CD8-positive, alpha-beta memory T cell (primary cell): ENCODE measurements at regions not wholly inside any gene's neighbourhood (a gene's known extent, or its start where the extent isn't known, plus 50 kb on each side); places are given as distances from the start of the nearest gene placed in this dataset.

Source experiments
- CTCF ChIA-PET: fragments of 350-600 bp; sonication (Branson Sonifier 250); formaldehyde crosslinking; loops from one replicate; lab custom pipeline; 2021; ENCODE audit warnings: antibody characterized with exemption; lab: Charles Lee
- POLR2A ChIA-PET: fragments of 350-600 bp; sonication (Branson Sonifier 250); formaldehyde crosslinking; loops from one replicate; lab custom pipeline; 2021; ENCODE audit warnings: antibody characterized with exemption; lab: Charles Lee
- DNase-seq, 5 donors: peaks; one replicate each; pipeline versions ENCODE4 v3.0.0 to v3.0.0-alpha.2; 2020 to 2022; ENCODE audit warnings: mixed read lengths in 1 of 5
- H3K27ac ChIP-seq: one replicate; pipeline ENCODE4 v1.7.0; 2013; ENCODE audit warnings: low read depth, mild to moderate bottlenecking, low read length, moderate library complexity
- H3K27me3 ChIP-seq: 2 replicates; pipeline ENCODE4 v1.7.0; 2013; ENCODE audit warnings: low read length, mild to moderate bottlenecking; ENCODE audit not compliant: insufficient read depth, poor library complexity, severe bottlenecking
- H3K36me3 ChIP-seq: 2 replicates; pipeline ENCODE4 v1.7.0; 2013; ENCODE audit warnings: mild to moderate bottlenecking, low read length, moderate library complexity; ENCODE audit not compliant: insufficient read depth
- H3K4me1 ChIP-seq: 2 replicates; pipeline ENCODE4 v1.7.0; 2013; ENCODE audit warnings: mild to moderate bottlenecking, low read length, moderate library complexity; ENCODE audit not compliant: insufficient read depth
- H3K4me3 ChIP-seq: 2 replicates; pipeline ENCODE4 v1.7.0; 2013; ENCODE audit warnings: mild to moderate bottlenecking, low read length
- H3K9me3 ChIP-seq: 2 replicates; pipeline ENCODE4 v1.7.0; 2013; ENCODE audit warnings: mild to moderate bottlenecking, low read length
- H3K27ac Mint-ChIP-seq, 8 donors: one replicate each; pipeline ENCODE4 v1.8.0; 2020 to 2021; ENCODE audit warnings: mixed read lengths in 8 of 8, mild to moderate bottlenecking in 6 of 8, inconsistent platforms in 3 of 8, moderate library complexity in 3 of 8
- H3K27me3 Mint-ChIP-seq, 2 donors: one replicate each; pipeline ENCODE4 v1.8.0; 2020 to 2021; ENCODE audit warnings: mixed read lengths in 2 of 2, mild to moderate bottlenecking in 1 of 2, moderate library complexity in 1 of 2
- H3K36me3 Mint-ChIP-seq, 3 donors: one replicate each; pipeline ENCODE4 v1.8.0; 2020 to 2021; ENCODE audit warnings: mixed read lengths in 3 of 3, inconsistent platforms in 1 of 3, mild to moderate bottlenecking in 1 of 3
- H3K4me1 Mint-ChIP-seq, 3 donors: one replicate each; pipeline ENCODE4 v1.8.0; 2020 to 2021; ENCODE audit warnings: mixed read lengths in 3 of 3, inconsistent platforms in 1 of 3, mild to moderate bottlenecking in 1 of 3
- H3K4me3 Mint-ChIP-seq, 7 donors: one replicate each; pipeline ENCODE4 v1.8.0; 2020 to 2021; ENCODE audit warnings: mixed read lengths in 7 of 7, mild to moderate bottlenecking in 6 of 7, moderate library complexity in 4 of 7, inconsistent platforms in 2 of 7
- H3K9me3 Mint-ChIP-seq, 5 donors: one replicate each; pipeline ENCODE4 v1.8.0; 2020 to 2022; ENCODE audit warnings: mixed read lengths in 5 of 5, mild to moderate bottlenecking in 3 of 5, moderate library complexity in 2 of 5, inconsistent platforms in 1 of 5

DNA sequence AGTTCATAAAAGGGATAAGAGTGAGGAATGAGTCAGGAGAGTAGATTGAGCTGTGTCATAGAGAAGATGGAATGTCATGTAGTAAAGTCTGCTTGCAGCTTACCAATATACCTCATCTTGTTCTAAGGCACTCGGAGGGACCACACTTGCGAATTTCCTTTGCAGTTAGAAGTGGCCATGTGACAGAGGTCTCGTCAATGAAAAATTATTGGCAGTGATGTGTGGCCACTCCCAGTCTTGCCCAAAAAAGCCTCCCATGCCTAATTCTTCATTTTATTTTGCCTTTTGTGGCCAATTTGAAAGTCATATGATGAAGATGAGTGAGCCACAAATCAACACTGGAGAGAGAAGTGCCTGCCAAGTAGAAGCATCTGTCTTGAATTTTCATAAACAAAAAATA lies 465.6 kb upstream of the ZNF385D start:
- ChIA-PET POLR2A (no interaction called here), CTCF (no interaction called here)
- H3K4me3 Mint-ChIP-seq: no peak overlapping the region
- H3K9me3 Mint-ChIP-seq: peaks cover 7 to 24% (median 12%) of the 10 kb centered on the region in 5 donors
- H3K4me1 Mint-ChIP-seq: no peaks in the 10 kb centered on the region
- Histone ChIP-seq H3K4me3 (no peak overlapping the region), H3K9me3 (no peaks in the 10 kb centered on the region), H3K27me3 (no peaks in the 10 kb centered on the region), H3K27ac (no peak overlapping the region), H3K4me1 (no peaks in the 10 kb centered on the region), H3K36me3 (no peaks in the 10 kb centered on the region)
- no peak for DNase-seq
- peaks cover 0 to 2% of the 10 kb centered on the region in 2 donors for H3K27me3 Mint-ChIP-seq
- H3K36me3 Mint-ChIP-seq: no peaks in the 10 kb centered on the region
- H3K27ac Mint-ChIP-seq: no peak overlapping the region

- no peak for DNase-seq
- Mint-ChIP-seq H3K4me3 (no peak overlapping the region), H3K9me3 (peaks cover 4 to 10% (median 7%) of the 10 kb centered on the region in 5 donors), H3K36me3 (no peaks in the 10 kb centered on the region), H3K27me3 (no peaks in the 10 kb centered on the region), H3K27ac (no peak overlapping the region), H3K4me1 (no peaks in the 10 kb centered on the region)
- H3K9me3 ChIP-seq: no peaks in the 10 kb centered on the region
- H3K27ac ChIP-seq: no peak overlapping the region
- no peak overlapping the region for H3K4me3 ChIP-seq
- ChIA-PET CTCF (no interaction called here), POLR2A (no interaction called here)
- no peaks in the 10 kb centered on the region for H3K36me3 ChIP-seq
- H3K27me3 ChIP-seq: no peaks in the 10 kb centered on the region
- H3K4me1 ChIP-seq: no peaks in the 10 kb centered on the region
Measured at GRCh38 chr3:22225161-22225560, 474.2 kb upstream of the ZNF385D start.

GRCh38 chr3:22228705-22229104 lies 477.7 kb upstream of the ZNF385D start:
- peaks cover 0 to 1% of the 10 kb centered on the region in 2 donors for H3K27me3 Mint-ChIP-seq
- no peaks in the 10 kb centered on the region for H3K36me3 Mint-ChIP-seq
- ChIA-PET POLR2A (no interaction called here), CTCF (no interaction called here)
- H3K4me1 Mint-ChIP-seq: no peaks in the 10 kb centered on the region
- DNase-seq: no peak
- H3K4me3 ChIP-seq: no peak overlapping the region
- no peaks in the 10 kb centered on the region for H3K4me1 ChIP-seq
- no peaks in the 10 kb centered on the region for H3K9me3 ChIP-seq
- H3K36me3 ChIP-seq: no peaks in the 10 kb centered on the region
- H3K9me3 Mint-ChIP-seq: peaks cover 4 to 26% (median 9%) of the 10 kb centered on the region in 5 donors
- no peak overlapping the region for H3K4me3 Mint-ChIP-seq
- H3K27ac ChIP-seq: no peak overlapping the region
- H3K27ac Mint-ChIP-seq: no peak overlapping the region
- H3K27me3 ChIP-seq: no peaks in the 10 kb centered on the region

- no peak overlapping the region for H3K27ac ChIP-seq
- POLR2A ChIA-PET: no interaction called here
Measured at GRCh38 chr3:22231061-22231460, 480.1 kb upstream of the ZNF385D start.

GRCh38 chr3:22236490-22237270 lies 485.7 kb upstream of the ZNF385D start:
- Histone ChIP-seq H3K9me3 (no peaks in the 10 kb centered on the region), H3K27me3 (no peaks in the 10 kb centered on the region), H3K27ac (no peak overlapping the region), H3K4me3 (no peak overlapping the region), H3K36me3 (no peaks in the 10 kb centered on the region), H3K4me1 (no peaks in the 10 kb centered on the region)
- Mint-ChIP-seq H3K27ac (no peak overlapping the region), H3K27me3 (no peaks in the 10 kb centered on the region), H3K4me1 (no peaks in the 10 kb centered on the region), H3K4me3 (no peak overlapping the region), H3K36me3 (no peaks in the 10 kb centered on the region), H3K9me3 (peaks cover 5 to 26% (median 14%) of the 10 kb centered on the region in 5 donors)
- ChIA-PET CTCF (no interaction called here), POLR2A (no interaction called here)
- DNase-seq: no peak

More at GRCh38 chr3:22231061-22231460, 480.1 kb upstream of the ZNF385D start:
- Mint-ChIP-seq H3K27ac (no peak overlapping the region), H3K36me3 (no peaks in the 10 kb centered on the region), H3K4me1 (no peaks in the 10 kb centered on the region), H3K27me3 (peaks cover 0 to 1% of the 10 kb centered on the region in 2 donors), H3K9me3 (peaks cover 2 to 31% (median 9%) of the 10 kb centered on the region in 5 donors), H3K4me3 (no peak overlapping the region)
- Histone ChIP-seq H3K4me1 (no peaks in the 10 kb centered on the region), H3K27me3 (no peaks in the 10 kb centered on the region), H3K4me3 (no peak overlapping the region), H3K36me3 (no peaks in the 10 kb centered on the region), H3K9me3 (no peaks in the 10 kb centered on the region)
- CTCF ChIA-PET: no interaction called here
- DNase-seq: no peak

DNA sequence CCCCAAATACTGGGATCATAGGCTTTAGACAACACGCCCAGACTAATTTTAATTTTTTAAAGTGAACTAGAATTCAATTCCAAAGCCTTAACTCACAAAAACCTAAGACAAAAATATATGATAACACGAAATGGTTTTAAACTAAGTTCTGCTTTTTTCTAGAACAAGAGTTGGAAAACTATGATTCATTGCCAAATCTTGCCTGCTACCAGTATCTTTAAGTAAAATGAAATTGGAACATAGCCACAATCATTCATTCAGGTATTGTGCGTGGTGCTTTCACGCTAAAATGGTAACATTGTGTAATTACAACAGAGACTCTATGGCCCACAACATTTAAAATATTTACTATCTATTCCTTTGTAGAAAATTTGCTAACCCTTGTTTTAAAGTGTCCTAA lies 488.0 kb upstream of the ZNF385D start:
- no peaks in the 10 kb centered on the region for H3K27me3 Mint-ChIP-seq
- H3K36me3 Mint-ChIP-seq: no peaks in the 10 kb centered on the region
- no peaks in the 10 kb centered on the region for H3K36me3 ChIP-seq
- no peaks in the 10 kb centered on the region for H3K4me1 ChIP-seq
- POLR2A ChIA-PET: no interaction called here
- H3K9me3 ChIP-seq: no peaks in the 10 kb centered on the region
- H3K4me1 Mint-ChIP-seq: no peaks in the 10 kb centered on the region
- H3K27ac Mint-ChIP-seq: no peak overlapping the region
- CTCF ChIA-PET: no interaction called here
- no peak overlapping the region for H3K4me3 Mint-ChIP-seq
- no peaks in the 10 kb centered on the region for H3K27me3 ChIP-seq
- H3K9me3 Mint-ChIP-seq: peaks cover 8 to 16% (median 12%) of the 10 kb centered on the region in 5 donors
- DNase-seq: no peak
- no peak overlapping the region for H3K27ac ChIP-seq
- no peak overlapping the region for H3K4me3 ChIP-seq

DNA sequence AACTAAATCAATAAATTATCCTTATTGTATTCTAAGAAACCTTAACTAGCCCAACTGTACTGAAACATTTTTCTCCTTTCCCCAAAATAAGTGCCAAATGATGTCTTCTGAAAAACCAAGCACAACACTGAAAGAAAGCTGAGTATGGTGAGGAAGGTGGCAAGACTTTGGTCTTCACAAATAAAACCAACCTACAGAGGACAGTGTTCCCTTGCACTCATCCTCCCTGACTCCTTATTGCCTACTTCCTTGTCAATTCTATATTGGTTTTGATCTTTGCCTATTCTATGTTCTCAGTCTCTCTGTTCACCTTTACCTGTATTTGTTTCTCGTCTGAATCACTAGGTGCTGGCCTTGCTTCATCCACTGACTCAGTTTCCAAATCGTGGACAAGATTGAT lies 490.1 kb upstream of the ZNF385D start:
- Mint-ChIP-seq H3K4me1 (no peaks in the 10 kb centered on the region), H3K27me3 (no peaks in the 10 kb centered on the region), H3K4me3 (no peak overlapping the region), H3K9me3 (peaks cover 6 to 18% (median 14%) of the 10 kb centered on the region in 5 donors), H3K27ac (no peak overlapping the region), H3K36me3 (no peaks in the 10 kb centered on the region)
- Histone ChIP-seq H3K27me3 (no peaks in the 10 kb centered on the region), H3K9me3 (no peaks in the 10 kb centered on the region), H3K4me3 (no peak overlapping the region), H3K27ac (no peak overlapping the region), H3K36me3 (no peaks in the 10 kb centered on the region), H3K4me1 (no peaks in the 10 kb centered on the region)
- no peak for DNase-seq
- CTCF ChIA-PET: no interaction called here
- POLR2A ChIA-PET: no interaction called here

DNA sequence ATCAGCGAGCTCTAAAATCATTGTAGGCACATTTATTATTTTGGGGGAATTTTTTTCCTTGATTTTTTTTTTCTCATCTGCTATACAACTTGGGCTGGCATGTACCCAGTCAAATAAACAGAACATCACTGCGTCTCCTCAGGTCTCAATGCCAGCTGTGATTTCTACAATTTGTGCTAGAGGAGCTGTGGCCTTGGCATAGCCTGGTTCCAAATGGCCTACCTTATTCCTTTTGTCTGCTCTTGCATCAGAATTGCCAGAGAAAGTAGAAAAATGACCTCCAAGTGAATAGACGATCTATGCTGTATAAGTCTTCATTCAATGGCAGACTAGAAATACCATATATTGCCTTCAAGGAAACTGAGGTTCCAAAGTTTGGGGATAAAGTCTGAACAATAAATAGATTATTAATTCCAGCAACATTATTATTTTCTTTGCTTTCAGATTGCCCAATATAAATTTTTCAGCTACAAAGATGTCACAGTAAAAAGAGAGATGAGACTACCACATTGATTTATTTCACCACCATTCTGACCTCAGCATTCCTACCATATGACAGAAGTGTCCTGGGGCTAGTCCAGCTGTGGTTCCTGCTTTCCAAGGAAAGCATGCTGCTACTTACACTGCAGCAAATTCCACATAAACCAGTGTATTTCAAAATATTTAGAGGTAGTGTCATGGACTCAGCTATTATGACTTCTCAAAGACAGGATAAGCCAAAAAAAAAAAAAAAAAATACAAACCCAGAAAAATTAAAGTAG lies 493.9 kb upstream of the ZNF385D start:
- DNase-seq: no peak
- H3K9me3 Mint-ChIP-seq: peaks cover 3 to 24% (median 15%) of the 10 kb centered on the region in 5 donors
- H3K9me3 ChIP-seq: no peaks in the 10 kb centered on the region
- H3K36me3 ChIP-seq: no peaks in the 10 kb centered on the region
- H3K27me3 Mint-ChIP-seq: no peaks in the 10 kb centered on the region
- H3K27ac ChIP-seq: no peak overlapping the region
- no peak overlapping the region for H3K4me3 Mint-ChIP-seq
- no peaks in the 10 kb centered on the region for H3K36me3 Mint-ChIP-seq
- H3K4me1 ChIP-seq: no peaks in the 10 kb centered on the region
- no peak overlapping the region for H3K4me3 ChIP-seq
- H3K27ac Mint-ChIP-seq: no peak overlapping the region
- ChIA-PET CTCF (no interaction called here), POLR2A (no interaction called here)
- H3K4me1 Mint-ChIP-seq: no peaks in the 10 kb centered on the region
- no peaks in the 10 kb centered on the region for H3K27me3 ChIP-seq
